Glomerular visceral epithelial cell (primary cell): ENCODE measurements at regions not wholly inside any gene's neighbourhood (a gene's known extent, or its start where the extent isn't known, plus 50 kb on each side); places are given as distances from the start of the nearest gene placed in this dataset.

Experiments used
- DNase-seq: peaks from one replicate; pipeline ENCODE4 v3.0.0-alpha.2; 2016; ENCODE audit errors: extremely low spot score

- DNase-seq: peak; percentile 61
These were observed 76.5 kb upstream of the SPRED1 start for GRCh38 chr15:38176155-38176554.

GRCh38 chr15:38176691-38177090 is 75.9 kb upstream of the SPRED1 start:
- DNase-seq: no peak

- no peak for DNase-seq
These were observed 69.7 kb upstream of the SPRED1 start for GRCh38 chr15:38182900-38183299.

- DNase-seq: no peak
These were observed 66.1 kb upstream of the SPRED1 start for GRCh38 chr15:38186507-38186906.

GRCh38 chr15:38187630-38188313 is 64.9 kb upstream of the SPRED1 start:
- DNase-seq: no peak

GRCh38 chr15:38189671-38190295 is 62.9 kb upstream of the SPRED1 start:
- DNase-seq: peak; percentile 12

GRCh38 chr15:38190501-38190900 is 62.1 kb upstream of the SPRED1 start:
- no peak for DNase-seq

GRCh38 chr15:38192496-38192895 is 60.1 kb upstream of the SPRED1 start:
- DNase-seq: no peak

GRCh38 chr15:38193496-38193895 is 59.1 kb upstream of the SPRED1 start:
- DNase-seq: peak; percentile 29

- DNase-seq: no peak
These were observed 57.3 kb upstream of the SPRED1 start for GRCh38 chr15:38195191-38195901.

GRCh38 chr15:38196076-38196475 is 56.6 kb upstream of the SPRED1 start:
- no peak for DNase-seq

- no peak for DNase-seq
These were observed 55.1 kb upstream of the SPRED1 start for GRCh38 chr15:38197553-38197952.

- no peak for DNase-seq
These were observed 50.9 kb upstream of the SPRED1 start for GRCh38 chr15:38201714-38202113.

GRCh38 chr15:38202361-38202760 is 50.3 kb upstream of the SPRED1 start:
- DNase-seq: no peak
